Activated T-cell treated with anti-CD3 and anti-CD28 coated beads for 48 hours (primary cell): ENCODE measurements at regions not wholly inside any gene's neighbourhood (a gene's known extent, or its start where the extent isn't known, plus 50 kb on each side); places are given as distances from the start of the nearest gene placed in this dataset.
"Not testable (repeated sequence)": the region's sequence is repeated elsewhere in the genome, so short reads cannot be mapped to it uniquely, and the experiment has no call there.

Source experiments
- DNase-seq: peaks from one replicate; pipeline ENCODE4 v3.0.0-alpha.2; 2020; ENCODE audit warnings: low read depth

DNA sequence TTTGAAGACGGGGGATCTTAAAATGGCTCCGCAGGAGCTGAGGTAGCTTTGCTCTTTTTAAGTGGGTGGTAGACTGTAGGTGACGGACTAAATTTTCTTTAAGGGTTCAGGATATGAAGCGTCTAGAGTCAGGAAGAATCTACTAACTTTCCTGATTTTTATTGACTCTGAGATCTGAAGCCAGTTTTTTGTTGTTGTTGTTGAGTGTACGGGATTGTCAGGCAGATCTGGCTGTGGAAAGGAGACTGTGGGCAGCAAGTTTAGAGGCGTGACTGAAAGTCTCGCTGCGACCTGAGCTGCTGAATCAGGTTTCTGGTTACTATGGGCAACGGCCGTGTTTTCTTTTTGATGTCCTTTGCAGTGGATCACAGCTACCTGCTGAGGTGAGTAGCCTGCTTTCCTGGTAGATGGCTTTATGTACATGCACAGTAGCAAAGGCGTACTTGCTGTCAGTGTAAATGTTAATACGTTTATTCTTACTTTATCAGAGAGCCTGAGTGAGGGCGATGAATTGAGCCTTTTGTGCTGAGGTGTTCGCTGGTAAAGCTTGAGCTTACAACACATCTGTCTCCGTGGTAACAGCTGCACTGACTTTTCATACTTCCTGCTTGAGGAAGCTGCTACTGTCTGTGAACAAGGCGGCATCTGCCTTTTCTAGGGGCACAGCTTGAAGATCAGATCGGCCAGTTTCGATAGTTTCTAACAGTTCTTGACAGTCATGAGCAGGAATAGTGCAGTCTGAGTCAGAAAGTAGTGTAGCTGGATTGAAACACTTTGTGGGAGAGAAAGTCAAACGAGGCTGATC is 193.7 kb downstream of the OTOP1 start:
- not testable (repeated sequence) for DNase-seq

DNA sequence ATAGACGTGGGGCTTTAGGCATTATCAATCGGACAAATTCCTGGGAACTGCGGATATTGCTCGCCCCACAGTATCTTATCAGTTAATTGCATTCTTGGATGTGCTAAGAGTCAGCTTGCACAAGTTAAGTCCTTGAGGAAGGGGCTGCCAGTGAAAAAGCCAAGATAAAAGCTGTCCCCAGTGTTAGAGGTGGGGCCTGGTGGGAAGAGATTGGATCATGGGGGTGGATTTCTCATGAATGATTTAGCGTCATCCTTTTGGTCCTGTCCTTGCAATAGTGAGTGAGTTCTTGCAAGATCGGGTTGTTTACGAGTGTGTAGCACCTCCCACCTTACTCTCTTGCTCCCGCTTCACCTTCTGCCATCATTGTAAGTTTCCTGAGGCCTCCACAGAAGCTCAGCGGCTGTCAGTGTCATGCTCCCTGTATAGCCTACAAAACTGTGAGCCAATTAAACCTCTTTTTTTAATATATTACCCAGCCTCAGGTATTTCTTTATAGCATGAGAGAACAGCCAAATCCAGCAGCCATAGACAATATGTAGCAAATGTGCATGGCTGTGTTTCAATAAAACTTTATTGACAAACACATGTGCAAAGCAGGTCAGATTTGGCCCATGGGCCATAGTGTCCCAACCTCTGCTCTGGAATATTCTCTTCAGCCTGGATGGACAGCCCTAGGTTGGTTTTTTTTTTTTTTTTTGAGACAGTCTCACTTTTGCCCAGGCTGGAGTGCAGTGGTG is 189.2 kb downstream of the OTOP1 start:
- not testable (repeated sequence) for DNase-seq

DNA sequence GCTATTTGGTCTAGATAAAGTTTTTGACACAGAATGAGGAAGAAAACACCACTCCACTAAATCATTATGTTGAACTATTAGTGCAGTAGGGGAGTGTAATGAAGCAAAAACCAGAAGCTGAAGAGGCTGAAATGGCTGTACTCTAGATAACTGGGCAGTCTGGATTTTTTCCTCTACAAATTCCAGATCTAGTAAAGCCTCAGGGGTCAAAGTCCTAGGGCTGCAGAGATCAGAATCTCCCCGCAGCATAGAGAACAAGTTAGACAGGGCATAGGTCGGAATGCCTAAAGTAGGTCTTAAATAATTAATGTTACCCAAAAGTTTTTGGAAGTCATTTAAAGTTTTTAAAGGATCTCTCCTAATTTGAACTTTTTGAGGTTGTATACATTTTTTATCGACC is 180.9 kb downstream of the OTOP1 start:
- DNase-seq = not testable (repeated sequence)

DNA sequence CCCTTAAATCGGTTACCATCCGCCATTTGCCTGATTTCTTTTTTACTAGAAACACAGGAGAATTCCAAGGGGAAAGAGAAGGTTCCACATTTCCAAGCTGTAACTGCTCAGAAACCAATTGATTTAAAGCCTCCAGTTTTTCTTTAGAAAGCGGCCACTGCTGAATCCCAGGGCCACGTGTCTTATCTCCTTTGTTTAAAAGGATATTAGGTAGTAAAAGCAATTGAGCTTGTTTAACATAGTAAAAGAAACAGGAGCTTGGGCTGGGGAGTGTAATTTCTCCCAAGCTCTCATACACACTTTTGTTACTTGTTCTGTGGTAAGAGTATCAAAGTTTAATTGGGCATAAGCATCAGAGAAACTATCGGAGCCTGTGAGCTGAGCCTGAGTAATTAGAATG is 180.0 kb downstream of the OTOP1 start:
- not testable (repeated sequence) for DNase-seq

DNA sequence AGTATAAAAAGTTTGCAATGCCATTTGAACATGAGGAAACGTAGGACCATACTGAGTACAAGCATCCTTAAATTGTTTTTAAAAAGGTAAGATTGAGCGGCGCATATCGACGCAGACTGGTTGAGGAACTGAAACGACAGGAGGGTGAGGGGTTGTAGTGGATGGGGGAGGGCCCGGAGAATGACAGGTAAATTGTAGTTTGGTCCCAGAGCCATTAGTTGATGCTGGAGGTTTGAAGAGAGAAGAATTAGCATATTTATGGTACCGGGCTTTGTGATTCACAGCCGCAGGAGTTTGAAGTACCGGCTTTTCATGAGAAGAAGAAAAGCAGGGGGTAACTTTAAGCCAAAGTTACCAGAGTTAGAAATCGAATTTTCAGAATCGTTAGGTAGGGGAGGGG is 179.5 kb downstream of the OTOP1 start:
- DNase-seq = not testable (repeated sequence)

DNA sequence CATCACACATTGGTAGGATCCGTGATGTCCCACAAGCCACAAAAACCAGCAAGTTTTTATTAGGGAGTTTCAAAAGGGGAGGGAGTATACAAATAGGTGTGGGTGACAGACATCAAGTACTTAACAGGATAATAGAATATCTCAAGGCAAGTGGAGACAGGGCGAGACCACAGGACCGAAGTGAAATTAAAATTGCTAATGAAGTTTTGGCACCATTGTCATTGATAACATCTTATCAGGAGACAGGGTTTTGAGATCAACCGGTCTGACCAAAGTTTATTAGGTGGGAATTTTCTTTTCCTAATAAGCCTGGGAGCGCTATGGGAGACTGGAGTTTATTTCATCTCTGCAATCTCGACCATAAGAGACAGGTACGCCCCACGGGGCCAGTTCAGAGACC is 178.5 kb downstream of the OTOP1 start:
- DNase-seq = not testable (repeated sequence)

DNA sequence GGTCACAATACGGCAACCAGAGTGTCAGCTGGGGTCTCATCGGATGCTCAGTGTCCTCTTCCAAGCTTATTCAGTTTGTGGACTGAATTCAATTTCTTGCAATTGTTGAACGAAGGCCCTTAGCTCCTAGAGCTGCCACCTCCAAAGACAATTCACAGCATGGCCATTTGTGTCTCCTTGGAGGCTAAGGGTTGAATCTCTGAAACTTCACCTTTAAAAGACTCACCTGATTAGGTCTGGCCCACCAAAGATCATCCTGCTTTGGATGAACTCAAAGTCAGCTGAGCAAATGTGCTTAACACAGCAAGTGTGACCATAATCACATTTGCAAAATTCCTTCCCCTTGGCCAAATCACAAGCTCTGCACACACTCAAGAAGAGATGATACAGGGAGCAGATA is 175.9 kb downstream of the OTOP1 start:
- not testable (repeated sequence) for DNase-seq

DNA sequence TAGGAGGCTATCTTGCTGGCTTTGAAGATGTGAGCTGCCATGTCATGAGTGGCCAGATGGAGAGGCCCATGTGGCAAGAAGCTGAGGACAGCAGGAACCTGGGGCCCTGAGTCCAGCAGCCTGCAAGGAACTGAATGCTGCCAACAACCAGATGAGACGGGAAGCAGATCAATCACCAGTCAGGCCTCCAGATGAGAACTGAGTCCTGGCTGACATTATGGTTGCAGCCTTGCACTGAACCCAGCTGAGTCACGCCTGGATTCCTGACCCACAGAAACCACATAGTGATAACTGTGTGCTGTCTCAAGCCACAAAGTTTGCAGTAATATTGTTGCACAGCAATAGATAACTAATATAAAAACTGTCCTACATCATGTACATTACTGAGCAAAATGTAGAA is 173.8 kb downstream of the OTOP1 start:
- not testable (repeated sequence) for DNase-seq

DNA sequence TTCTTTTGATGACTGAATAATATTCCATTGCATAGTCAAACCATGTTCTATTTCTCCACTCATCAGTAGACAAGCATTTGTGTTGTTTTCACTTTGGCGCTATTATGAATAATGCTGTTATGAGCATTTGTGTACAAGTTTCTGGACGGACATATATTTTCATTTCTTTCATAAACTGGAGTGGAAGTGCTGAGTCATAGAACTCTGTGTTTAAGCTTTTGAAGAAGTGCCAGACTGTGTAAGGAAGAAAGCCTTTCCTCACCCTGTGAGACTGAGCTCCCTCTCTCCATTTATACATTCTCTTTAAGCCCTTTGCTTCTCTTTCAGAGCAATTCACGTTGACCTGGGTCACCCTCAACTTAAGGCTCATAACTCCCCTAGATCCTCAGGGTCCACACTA is 169.5 kb downstream of the OTOP1 start:
- DNase-seq = not testable (repeated sequence)

DNA sequence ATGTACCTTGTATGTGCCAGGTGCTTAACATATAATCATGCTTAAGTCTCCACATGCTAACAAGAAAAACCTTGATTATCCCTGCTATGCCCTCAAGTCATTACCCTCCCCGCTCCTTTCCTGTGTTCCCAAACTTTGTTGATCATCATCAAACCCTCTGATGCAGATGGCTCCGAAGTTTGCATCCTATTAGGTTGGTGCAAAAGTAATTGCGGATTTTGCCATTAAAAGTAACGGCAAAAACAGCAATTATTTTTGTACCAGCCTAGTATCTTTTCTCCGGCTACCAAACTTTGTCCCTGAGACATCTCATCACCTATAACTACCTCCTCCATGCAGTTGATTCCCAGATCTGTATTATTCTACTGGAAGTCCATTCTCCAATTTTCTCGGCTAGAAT is 142.6 kb downstream of the OTOP1 start:
- not testable (repeated sequence) for DNase-seq

DNA sequence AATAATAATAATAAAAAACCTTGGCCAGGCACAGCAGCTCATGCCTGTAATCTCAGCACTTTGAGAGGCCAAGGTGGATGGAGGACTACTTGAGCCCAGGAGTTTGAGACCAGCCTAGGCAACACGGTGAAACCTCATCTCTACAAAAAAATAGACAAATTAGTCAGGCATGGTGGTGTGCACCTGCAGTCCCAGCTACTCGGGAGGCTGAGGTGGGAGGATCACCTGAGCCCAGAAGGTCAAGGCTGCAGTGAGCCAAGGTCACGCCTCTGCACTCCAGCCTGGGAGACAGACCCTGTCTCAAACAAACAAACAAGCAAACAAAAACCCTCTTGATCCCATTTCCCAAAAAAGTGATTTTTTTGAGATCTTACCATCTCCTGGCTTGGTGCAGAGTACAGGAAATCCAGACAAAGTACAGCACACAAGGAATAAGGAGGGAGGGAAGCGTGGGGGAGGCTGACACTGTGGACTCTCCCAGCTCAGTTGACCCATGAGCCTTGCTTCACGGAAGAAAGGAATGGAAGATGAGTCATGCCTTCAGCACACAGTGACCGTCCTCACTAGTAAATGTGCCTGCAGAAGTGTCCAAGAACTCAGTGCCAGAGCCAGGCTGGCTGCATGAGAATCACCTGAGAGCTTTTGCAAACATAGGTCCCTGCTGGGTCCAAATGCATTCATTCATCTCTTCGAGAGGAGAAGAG is 136.9 kb downstream of the OTOP1 start:
- DNase-seq = not testable (repeated sequence)

DNA sequence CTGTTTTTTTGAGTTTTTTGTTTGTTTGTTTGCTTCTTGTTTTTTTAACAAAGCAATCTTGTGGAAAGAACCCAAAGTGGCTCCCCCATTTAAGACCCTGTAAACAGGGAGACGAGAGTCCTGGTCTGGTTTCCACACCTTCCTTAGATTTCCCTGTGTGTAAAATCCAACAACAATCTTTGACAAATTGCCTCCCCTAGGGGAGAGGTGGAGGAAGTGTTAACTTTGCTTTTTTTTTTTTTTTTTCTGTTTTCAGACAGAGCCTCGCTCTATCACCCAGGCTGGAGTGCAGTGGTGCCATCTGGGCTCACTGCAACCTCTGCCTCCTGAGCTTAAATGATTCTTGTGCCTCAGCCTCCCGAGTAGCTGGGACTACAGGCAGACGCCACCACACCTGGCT is 136.0 kb downstream of the OTOP1 start:
- DNase-seq = not testable (repeated sequence)

DNA sequence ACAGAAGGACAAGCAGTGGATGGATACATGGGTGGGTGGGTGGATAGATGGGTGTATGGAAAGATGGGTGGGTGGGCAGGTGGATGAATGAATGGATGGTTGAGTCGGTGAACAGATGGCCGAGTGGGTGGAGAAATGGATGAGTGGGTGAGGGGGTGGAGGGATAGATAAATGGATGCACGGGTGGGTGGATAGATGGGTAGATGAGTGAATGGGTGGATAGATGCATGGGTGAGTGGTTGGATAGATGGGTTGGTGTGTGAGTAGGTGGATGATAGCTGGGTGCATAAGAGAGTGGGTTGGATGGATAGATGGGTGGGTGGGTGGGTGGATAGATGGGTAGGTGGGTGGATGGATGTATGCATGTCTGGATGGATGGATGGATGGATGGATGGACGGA is 134.6 kb downstream of the OTOP1 start:
- DNase-seq = not testable (repeated sequence)

DNA sequence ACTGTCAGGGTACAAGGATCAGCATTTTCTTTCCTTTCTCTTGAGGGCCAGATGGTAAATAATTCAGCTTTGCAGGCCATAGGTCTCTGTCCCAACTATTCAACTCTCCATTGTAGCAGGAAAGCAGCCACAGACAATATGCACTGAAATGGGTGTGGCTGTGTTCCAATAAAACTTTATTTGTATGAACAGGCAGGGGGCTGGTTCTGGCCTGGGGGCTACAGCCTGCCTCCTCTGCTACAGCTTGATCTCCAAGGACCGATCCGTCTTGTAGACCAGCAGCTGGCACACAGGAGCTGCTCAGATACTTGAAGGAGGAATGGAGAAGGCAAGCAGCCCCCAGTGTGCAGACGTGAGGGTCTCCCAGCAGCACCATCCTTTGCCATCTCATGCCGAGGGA is 127.1 kb downstream of the OTOP1 start:
- DNase-seq = not testable (repeated sequence)

DNA sequence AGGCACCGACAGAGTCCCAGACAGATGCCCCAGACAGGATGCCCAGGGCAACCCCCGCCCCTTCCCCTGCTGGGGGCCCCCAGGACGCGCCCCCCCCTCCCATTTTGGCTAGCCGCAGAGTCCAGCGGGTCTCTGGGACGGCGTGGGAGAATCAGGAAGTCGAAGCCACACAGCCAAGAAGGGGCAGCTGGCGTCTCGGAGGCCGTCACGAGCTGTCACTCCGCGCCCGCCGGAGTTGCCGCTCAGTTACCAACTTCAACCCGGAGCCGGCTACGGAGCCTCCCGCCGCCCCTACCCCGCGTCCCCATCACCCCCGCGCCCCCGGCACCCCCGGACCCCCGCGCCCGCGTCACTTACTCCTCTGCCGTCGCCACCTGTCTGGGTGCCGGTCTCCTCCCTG is 119.8 kb downstream of the OTOP1 start:
- not testable (repeated sequence) for DNase-seq

DNA sequence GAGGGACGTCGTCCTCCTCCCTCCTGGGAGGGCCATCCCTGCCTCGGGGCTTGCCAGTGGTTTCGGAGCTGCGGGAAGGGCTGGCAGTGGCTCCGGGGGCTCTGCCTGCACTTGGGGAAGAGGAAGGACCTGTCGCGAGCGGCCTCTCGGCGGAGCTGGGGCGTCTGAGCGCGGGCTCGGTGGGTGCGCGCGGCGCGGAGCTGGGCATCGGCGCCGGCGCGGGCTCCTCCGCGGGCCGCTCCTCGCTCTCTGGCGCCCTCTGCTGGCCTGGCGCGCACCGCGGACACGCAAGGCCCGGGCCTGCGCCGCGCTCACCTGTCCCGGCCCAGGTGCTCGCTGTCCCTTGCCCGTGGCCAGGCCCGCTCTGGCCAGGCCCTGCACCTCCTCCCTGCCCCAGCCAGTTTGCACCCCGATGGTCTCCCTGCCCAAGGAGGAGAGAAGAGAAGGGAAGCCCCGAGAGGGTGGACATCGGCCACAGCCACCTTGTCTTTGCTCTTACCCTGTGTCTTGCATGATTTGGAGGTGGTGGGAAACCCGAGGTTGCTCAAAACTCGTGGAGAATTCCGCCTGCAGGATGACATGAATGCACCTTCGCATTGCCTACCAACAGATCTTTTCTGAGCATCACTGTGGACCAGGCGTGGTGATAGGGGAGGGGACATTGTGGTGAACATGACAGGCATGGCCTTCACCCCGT is 119.2 kb downstream of the OTOP1 start:
- DNase-seq = peak; percentile 75

DNA sequence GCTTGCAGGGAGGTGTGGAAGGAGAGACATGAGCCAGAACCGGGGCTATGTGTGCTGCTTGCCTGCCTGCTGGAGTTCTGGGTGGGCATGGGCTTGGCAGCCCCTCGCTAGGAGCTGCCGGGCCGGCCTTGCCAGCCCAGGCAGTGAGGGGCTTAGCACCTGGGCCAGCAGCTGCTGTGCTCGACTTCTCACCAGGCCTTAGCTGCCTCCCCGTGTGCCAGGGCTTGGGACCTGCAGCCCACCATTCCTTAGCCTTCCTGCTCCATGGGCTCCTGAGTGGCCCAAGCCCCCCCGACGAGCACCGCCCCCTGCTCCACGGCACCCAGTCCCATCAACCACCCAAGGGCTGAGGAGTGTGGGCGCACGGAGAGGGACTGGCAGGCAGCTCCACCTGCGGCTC is 111.3 kb downstream of the OTOP1 start:
- not testable (repeated sequence) for DNase-seq

DNA sequence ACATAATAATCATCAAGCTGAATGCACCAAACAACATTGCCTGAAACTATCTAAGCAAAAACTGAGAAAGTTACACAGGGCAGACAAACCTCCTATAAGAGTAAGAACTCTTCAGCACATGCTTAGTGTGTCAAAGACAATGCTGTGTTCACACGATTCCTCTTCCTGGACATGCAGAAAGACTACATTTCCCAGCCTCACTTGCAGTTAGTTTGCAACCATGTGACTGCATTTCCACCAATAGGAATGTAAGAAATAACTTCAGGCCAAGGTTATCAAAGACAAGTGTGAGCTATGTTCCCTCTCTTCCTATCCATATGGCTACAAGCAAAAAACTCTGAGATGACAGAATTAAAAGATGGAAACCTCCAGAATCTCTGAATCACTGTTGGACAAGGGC is 109.8 kb downstream of the OTOP1 start:
- DNase-seq = not testable (repeated sequence)

DNA sequence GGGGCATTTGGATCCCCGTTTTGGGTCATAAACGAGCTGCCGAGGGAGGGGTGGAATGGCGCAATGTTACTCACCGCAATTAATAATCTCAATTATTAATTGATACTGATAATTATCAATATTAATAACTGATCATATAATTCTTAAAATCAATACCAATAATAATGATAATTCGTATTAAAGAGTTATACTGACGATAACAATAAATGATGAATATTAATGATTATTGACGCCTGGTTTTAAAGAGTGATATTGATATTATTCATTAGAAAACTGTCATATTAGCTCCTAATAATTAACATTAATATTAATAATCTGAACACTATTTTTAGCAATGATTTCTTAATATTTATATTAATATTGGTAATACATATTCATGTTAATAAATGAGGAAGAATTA is 92.4 kb downstream of the OTOP1 start:
- DNase-seq = not testable (repeated sequence)

DNA sequence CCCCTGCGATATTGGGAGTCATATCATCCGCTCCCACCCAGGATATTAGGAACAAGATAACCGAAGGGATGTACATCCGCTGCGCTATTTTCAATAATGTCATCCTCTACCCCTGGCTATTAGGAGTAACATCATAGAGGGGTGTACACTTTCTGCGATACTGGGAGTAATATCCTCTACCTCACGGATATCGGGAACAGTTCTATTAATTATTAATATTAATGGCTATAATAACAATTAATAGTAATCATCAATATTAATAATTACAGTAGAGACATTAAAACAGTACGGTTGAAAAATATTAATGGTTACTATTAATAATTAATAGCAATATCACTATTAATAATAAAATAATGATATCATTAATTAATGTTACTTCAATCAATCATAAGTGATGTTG is 90.1 kb downstream of the OTOP1 start:
- DNase-seq = not testable (repeated sequence)
